ENCODE measurements at regions not wholly inside any gene's neighbourhood (a gene's known extent, or its start where the extent isn't known, plus 50 kb on each side); places are given as distances from the start of the nearest gene placed in this dataset.

DNA sequence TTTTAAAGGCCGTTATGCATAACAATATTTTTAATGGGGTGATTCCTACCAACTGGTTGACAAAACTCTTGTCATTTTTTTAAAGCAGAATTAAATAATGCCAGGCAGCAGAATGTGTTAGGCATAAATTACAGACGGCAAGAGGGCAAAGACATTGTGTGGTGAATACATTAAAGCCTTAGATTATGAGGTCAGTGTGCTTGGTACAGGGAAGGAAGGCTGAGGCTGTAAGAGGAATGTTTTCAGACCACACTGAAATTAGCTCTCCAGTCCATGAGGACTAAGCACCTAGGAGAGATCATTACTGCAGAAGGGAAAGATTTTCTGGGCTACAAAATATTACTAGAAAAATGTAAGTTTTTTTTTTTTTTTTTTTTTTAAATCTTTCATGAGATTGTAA, 312.8 kb upstream of the PRKCQ start:
- TF ChIP-seq EP300 (IDR thresholded peaks at IDR 0.05; ENCODE audit: borderline replicate concordance): no peak
- no peak for TF ChIP-seq EGR1 (IDR thresholded peaks at IDR 0.05)
- TF ChIP-seq TCF12 (IDR thresholded peaks at IDR 0.05; ENCODE audit: low read depth): no peak
- no peak for TF ChIP-seq FOXM1 (IDR thresholded peaks at IDR 0.05; ENCODE audit: borderline replicate concordance, low read depth)
- TF ChIP-seq, protein P1, sequence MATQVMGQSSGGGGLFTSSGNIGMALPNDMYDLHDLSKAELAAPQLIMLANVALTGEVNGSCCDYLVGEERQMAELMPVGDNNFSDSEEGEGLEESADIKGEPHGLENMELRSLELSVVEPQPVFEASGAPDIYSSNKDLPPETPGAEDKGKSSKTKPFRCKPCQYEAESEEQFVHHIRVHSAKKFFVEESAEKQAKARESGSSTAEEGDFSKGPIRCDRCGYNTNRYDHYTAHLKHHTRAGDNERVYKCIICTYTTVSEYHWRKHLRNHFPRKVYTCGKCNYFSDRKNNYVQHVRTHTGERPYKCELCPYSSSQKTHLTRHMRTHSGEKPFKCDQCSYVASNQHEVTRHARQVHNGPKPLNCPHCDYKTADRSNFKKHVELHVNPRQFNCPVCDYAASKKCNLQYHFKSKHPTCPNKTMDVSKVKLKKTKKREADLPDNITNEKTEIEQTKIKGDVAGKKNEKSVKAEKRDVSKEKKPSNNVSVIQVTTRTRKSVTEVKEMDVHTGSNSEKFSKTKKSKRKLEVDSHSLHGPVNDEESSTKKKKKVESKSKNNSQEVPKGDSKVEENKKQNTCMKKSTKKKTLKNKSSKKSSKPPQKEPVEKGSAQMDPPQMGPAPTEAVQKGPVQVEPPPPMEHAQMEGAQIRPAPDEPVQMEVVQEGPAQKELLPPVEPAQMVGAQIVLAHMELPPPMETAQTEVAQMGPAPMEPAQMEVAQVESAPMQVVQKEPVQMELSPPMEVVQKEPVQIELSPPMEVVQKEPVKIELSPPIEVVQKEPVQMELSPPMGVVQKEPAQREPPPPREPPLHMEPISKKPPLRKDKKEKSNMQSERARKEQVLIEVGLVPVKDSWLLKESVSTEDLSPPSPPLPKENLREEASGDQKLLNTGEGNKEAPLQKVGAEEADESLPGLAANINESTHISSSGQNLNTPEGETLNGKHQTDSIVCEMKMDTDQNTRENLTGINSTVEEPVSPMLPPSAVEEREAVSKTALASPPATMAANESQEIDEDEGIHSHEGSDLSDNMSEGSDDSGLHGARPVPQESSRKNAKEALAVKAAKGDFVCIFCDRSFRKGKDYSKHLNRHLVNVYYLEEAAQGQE (IDR thresholded peaks at IDR 0.05; ENCODE audit: low read depth): no peak
- TF ChIP-seq ZBTB7A (IDR thresholded peaks at IDR 0.05; ENCODE audit: low read depth): no peak
- TF ChIP-seq, protein P2, sequence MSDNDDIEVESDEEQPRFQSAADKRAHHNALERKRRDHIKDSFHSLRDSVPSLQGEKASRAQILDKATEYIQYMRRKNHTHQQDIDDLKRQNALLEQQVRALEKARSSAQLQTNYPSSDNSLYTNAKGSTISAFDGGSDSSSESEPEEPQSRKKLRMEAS (IDR thresholded peaks at IDR 0.05): no peak
- TF ChIP-seq, protein P3, sequence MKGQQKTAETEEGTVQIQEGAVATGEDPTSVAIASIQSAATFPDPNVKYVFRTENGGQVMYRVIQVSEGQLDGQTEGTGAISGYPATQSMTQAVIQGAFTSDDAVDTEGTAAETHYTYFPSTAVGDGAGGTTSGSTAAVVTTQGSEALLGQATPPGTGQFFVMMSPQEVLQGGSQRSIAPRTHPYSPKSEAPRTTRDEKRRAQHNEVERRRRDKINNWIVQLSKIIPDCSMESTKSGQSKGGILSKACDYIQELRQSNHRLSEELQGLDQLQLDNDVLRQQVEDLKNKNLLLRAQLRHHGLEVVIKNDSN (IDR thresholded peaks at IDR 0.05): no peak
- no peak for TF ChIP-seq CEBPB (IDR thresholded peaks at IDR 0.05)
- no peak for TF ChIP-seq TAF1 (IDR thresholded peaks at IDR 0.05; ENCODE audit: low read depth)

Data from Ishikawa (cell line).